NCI-H748 (cell line): ENCODE measurements at regions not wholly inside any gene's neighbourhood (a gene's known extent, or its start where the extent isn't known, plus 50 kb on each side); places are given as distances from the start of the nearest gene placed in this dataset.

Source experiments
- DNase-seq: peaks from one replicate; lab custom pipeline; 2025; ENCODE audit not compliant: unreplicated experiment; lab: John Stamatoyannopoulos, UW

- no peak for DNase-seq
Measured at GRCh38 chr20:24718277-24718676, 230.8 kb upstream of the CST7 start.

GRCh38 chr20:24718696-24719095 lies 230.4 kb upstream of the CST7 start:
- DNase-seq = peak; percentile 15

GRCh38 chr20:24720957-24721356 lies 228.1 kb upstream of the CST7 start:
- no peak for DNase-seq

GRCh38 chr20:24721891-24722568 lies 227.0 kb upstream of the CST7 start:
- DNase-seq = no peak

- no peak for DNase-seq
Measured at GRCh38 chr20:24722586-24722985, 226.5 kb upstream of the CST7 start.

GRCh38 chr20:24723186-24723585 lies 225.9 kb upstream of the CST7 start:
- no peak for DNase-seq

- no peak for DNase-seq
Measured at GRCh38 chr20:24723647-24724352, 225.3 kb upstream of the CST7 start.

GRCh38 chr20:24724982-24725533 lies 224.0 kb upstream of the CST7 start:
- no peak for DNase-seq

- no peak for DNase-seq
Measured at GRCh38 chr20:24727795-24728194, 221.3 kb upstream of the CST7 start.

- DNase-seq = no peak
Measured at GRCh38 chr20:24729896-24730605, 219.0 kb upstream of the CST7 start.

GRCh38 chr20:24730750-24731149 lies 218.3 kb upstream of the CST7 start:
- DNase-seq = no peak

GRCh38 chr20:24731312-24731711 lies 217.8 kb upstream of the CST7 start:
- DNase-seq = no peak

- DNase-seq = no peak
Measured at GRCh38 chr20:24732076-24732475, 217.0 kb upstream of the CST7 start.

GRCh38 chr20:24732599-24732998 lies 216.5 kb upstream of the CST7 start:
- DNase-seq = no peak

GRCh38 chr20:24733416-24733815 lies 215.7 kb upstream of the CST7 start:
- no peak for DNase-seq

GRCh38 chr20:24734139-24734538 lies 214.9 kb upstream of the CST7 start:
- DNase-seq = no peak

GRCh38 chr20:24735263-24735662 lies 213.8 kb upstream of the CST7 start:
- no peak for DNase-seq

- DNase-seq = no peak
Measured at GRCh38 chr20:24736131-24736843, 212.8 kb upstream of the CST7 start.

GRCh38 chr20:24736844-24737211 lies 212.2 kb upstream of the CST7 start:
- no peak for DNase-seq

- DNase-seq = no peak
Measured at GRCh38 chr20:24737212-24737850, 211.7 kb upstream of the CST7 start.
